Choroid plexus epithelial cell (primary cell): ENCODE measurements at regions not wholly inside any gene's neighbourhood (a gene's known extent, or its start where the extent isn't known, plus 50 kb on each side); places are given as distances from the start of the nearest gene placed in this dataset.

ENCODE experiments used
- DNase-seq: peaks from one replicate; pipeline ENCODE4 v3.0.0-alpha.2; 2010; ENCODE audit warnings: low read depth
- H3K4me3 ChIP-seq: 2 replicates; pipeline ENCODE4 v1.5.1; 2011; ENCODE audit warnings: low read depth, mild to moderate bottlenecking, control low read depth, low read length, moderate library complexity
- TF ChIP-seq, protein P1 (sequence below): conservative IDR thresholded peaks from 2 replicates; pipeline ENCODE4 v1.5.1; 2011; ENCODE audit warnings: low read depth, mild to moderate bottlenecking, control low read depth, inconsistent platforms, low read length, moderate library complexity

DNA sequence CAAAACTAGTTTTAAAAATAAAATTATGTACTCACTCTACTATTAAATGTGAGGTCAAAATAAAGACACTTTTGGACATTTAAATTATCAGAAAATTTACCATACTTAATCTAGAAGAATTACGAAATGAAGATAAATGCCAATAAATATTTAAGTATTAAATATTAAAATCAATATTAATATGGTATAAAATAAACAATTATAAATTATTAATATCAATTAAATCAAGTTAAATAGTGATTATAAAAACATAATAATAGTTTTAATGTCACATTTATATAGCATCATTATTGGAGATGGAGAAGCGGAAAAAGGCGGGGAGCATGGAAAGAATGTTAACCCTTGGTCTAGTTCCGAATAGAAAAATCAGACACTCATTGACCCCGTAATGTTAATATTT is 224.3 kb upstream of the MDGA2 start:
- TF ChIP-seq, protein P1, sequence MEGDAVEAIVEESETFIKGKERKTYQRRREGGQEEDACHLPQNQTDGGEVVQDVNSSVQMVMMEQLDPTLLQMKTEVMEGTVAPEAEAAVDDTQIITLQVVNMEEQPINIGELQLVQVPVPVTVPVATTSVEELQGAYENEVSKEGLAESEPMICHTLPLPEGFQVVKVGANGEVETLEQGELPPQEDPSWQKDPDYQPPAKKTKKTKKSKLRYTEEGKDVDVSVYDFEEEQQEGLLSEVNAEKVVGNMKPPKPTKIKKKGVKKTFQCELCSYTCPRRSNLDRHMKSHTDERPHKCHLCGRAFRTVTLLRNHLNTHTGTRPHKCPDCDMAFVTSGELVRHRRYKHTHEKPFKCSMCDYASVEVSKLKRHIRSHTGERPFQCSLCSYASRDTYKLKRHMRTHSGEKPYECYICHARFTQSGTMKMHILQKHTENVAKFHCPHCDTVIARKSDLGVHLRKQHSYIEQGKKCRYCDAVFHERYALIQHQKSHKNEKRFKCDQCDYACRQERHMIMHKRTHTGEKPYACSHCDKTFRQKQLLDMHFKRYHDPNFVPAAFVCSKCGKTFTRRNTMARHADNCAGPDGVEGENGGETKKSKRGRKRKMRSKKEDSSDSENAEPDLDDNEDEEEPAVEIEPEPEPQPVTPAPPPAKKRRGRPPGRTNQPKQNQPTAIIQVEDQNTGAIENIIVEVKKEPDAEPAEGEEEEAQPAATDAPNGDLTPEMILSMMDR, result no peak
- no peak for DNase-seq
- no peak overlapping the region for H3K4me3 ChIP-seq

DNA sequence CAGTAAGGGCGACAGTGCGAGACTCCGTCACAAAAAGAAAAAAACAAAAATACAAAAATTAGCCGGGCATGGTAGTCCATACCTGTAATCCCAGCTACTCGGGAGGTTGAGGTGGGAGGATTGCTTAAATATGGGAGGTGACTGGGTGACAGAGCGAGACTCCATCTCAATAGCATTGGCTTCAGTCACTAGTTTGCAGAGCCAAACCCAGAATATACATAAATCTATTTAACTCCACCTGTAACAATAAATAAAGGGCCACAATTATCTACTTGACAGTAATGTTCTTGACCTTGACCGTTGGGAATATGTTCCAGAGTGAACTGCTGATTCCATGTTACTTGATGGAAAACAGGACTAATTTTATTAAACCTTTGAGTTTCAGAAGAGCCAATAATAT is 198.9 kb upstream of the MDGA2 start:
- H3K4me3 ChIP-seq, result no peak overlapping the region
- TF ChIP-seq, protein P1, result no peak
- DNase-seq, result no peak

DNA sequence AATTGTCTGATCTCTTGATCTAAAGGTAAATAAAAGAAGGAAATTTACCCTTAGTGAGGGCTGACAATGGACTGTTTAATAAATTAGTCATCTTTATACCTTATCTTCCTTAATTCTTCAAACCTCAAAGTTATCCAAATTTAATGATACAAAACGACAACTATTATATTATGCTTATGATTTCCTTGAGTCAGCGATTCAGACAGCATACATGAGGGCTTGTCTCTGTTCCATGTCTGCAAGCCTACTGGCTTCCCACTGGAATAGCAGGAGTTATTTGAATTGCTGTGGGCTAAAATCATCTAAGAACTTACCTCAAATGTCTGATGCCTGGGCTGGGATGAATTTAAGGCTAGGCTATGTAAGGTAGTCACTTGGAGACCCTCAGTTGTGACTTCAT is 197.2 kb upstream of the MDGA2 start:
- TF ChIP-seq, protein P1, result no peak
- H3K4me3 ChIP-seq, result no peak overlapping the region
- DNase-seq, result no peak

DNA sequence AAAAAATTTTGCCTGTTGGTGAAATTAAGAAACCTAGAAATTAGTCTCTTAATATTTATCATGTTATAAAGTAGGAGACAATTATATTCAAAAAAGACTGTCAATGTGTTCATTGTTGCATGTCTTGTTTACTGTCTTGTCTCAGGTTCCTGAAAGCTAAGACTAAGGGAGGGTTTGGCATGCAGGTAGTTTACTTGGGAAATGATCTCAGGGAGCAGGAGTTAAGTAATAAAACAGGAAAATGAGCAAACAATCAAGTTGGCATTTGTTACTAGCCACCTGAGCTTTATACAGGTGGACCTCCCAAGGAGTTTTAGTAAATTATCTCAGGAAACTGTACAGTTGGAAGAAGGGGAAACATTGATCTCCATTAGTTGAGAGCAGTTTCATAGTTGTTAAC is 188.0 kb upstream of the MDGA2 start:
- H3K4me3 ChIP-seq, result no peak overlapping the region
- DNase-seq, result no peak
- TF ChIP-seq, protein P1, result no peak

DNA sequence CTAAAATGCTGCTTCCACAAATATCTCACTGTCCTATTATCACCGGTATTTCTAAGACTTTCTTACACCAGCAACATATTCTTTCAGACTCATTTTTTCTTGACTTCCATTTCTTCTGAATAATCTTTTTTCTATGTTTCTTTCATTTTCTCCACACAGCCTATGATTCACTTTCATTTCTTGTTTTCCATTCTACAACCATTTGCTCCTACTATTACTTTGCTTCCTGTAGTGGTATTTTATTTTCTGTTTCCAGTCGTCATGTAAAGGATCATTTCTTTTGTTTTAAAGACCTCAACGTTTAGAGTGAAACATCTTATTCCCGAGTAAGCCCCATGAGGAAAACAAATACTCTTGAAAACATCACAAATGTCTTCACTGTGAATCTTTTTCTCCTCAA is 182.2 kb upstream of the MDGA2 start:
- TF ChIP-seq, protein P1, result no peak

DNA sequence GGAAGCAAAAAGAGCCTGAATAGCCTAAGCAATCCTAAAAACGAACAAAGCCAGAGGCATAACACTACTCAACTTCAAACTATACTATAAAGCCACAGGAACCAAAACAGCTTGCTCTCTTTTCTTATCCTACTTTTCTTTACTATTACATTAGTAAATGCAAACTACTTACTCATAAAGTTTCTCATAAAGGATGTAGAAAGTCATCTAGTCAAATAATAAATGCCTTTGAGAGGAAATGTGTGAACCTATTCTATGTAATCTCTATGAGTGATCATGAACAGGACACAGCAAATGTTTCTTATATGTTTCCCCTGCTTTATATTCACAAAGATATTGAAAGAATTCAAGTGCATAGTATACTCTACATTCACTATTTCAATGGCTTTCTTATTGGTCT is 176.9 kb upstream of the MDGA2 start:
- H3K4me3 ChIP-seq, result no peak overlapping the region
- DNase-seq, result no peak
- TF ChIP-seq, protein P1, result no peak

More for the DNA sequence above, 182.2 kb upstream of the MDGA2 start:
- H3K4me3 ChIP-seq, result no peak overlapping the region
- no peak for DNase-seq

DNA sequence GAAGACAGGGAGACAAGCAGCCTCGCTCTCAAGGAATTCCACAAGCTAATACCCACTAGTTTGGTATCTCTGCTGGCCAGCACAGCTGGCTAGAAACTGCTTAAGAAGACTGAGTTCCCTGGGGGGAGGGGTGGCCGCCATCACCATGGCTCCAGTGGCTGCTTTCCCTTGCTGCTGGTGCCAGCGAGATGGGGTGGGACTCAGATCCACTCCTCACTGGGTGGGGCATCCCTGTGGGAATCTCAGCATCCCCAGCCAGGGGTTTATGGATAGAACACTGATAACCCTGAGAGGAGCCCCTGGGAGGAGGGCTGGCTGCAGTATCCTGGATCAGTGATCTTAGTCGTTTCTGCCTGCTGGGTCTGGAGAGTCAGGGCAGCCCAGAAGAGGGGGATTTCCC is 170.6 kb upstream of the MDGA2 start:
- DNase-seq, result no peak
- no peak overlapping the region for H3K4me3 ChIP-seq
- TF ChIP-seq, protein P1, result no peak
